Ammon's horn (tissue), 1 donor: ENCODE measurements at regions not wholly inside any gene's neighbourhood (a gene's known extent, or its start where the extent isn't known, plus 50 kb on each side); places are given as distances from the start of the nearest gene placed in this dataset.
"Not testable (repeated sequence)": the region's sequence is repeated elsewhere in the genome, so short reads cannot be mapped to it uniquely, and the experiment has no call there.

Source experiments
- DNase-seq: peaks from one replicate; pipeline ENCODE4 v3.0.0-alpha.2; 2016; ENCODE audit warnings: low spot score

DNA sequence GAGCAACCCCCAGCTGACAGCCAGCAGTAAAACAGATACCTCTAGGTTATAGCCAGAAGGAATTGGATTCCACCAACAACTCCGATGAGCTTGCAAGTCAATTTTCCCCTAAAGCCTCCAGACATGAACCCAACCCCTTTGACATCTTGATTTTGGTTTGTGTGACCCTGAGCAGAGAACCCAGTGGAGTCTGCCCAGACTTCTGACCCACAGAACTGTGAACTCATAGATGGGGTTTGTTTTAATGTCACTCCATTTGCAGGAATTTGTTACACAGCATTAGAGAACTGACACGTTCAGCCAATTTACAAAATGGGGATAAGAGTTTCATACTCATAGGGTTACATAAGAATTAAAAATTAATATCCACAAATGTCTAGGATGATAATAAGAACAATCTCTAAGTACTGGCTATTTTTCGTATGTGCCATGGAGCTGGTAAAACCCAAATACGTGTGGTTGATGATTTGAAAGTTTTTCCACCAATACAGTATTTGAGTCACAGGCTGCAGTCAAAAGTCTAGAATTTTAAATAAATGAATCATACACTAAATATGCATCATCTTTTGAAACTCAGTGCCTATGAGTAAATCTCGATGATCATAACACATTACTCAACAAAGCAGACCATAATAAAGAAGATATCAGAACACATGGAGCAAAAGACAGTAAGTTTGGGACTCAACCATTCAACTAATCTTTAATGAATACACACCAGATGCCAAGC, 380.0 kb downstream of the ANAPC1 start:
- not testable (repeated sequence) for DNase-seq

DNA sequence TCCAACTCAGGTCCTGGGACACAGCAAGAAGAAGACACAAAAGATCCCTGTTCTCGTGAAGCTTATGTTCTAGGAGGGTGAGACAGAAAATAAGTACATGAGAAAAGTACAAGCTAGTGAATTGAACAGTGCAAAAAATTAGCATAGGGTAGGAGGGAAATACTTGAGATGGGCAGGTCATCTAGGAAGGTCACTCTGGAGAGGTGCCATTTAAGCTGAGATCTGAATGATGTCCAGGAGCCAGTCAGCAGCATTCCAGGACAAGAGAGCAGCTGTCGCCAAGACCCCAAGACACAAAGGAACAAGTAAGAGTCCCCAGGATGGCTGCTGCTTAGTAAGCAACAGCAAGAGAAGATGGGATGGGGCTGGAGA, 379.4 kb downstream of the ANAPC1 start:
- not testable (repeated sequence) for DNase-seq

DNA sequence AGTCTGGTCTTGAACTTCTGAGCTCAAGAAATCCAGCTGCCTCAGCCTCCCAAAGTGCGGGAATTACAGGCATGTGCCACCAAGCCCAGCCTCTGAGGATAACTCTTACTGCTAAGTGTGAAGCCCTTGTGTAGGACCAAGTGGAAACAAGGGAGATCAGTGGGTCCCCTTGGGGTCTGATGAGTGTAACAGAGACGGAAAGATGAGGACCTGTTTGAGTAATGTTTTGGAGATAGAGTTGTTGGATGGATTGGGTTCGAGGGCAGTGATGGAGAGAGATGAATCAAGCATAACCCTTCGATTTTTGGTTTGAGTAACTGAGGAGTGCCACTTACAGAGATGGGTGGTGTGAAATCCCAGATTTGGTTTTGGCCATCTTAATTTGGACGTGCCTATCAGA, 378.7 kb downstream of the ANAPC1 start:
- DNase-seq = not testable (repeated sequence)

DNA sequence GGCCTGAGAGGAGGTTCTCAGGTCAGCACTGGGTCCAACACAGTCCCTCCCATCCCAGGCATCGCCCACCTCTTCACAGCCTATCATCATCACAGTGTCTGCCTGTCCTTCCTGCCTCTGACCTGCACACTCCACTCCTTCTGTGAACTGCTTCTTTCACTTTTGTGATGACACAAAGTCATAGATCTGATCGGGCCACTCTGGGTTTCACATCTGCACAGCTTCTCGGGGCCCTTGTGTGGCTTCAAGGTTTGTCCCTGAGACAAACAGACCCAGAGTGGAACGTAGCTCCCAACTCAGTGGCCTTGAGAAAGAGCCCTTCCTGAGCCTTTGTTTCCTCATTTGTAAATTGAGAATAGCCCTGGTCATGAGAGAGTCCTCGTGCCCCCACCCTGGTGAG, 377.1 kb downstream of the ANAPC1 start:
- DNase-seq = not testable (repeated sequence)

DNA sequence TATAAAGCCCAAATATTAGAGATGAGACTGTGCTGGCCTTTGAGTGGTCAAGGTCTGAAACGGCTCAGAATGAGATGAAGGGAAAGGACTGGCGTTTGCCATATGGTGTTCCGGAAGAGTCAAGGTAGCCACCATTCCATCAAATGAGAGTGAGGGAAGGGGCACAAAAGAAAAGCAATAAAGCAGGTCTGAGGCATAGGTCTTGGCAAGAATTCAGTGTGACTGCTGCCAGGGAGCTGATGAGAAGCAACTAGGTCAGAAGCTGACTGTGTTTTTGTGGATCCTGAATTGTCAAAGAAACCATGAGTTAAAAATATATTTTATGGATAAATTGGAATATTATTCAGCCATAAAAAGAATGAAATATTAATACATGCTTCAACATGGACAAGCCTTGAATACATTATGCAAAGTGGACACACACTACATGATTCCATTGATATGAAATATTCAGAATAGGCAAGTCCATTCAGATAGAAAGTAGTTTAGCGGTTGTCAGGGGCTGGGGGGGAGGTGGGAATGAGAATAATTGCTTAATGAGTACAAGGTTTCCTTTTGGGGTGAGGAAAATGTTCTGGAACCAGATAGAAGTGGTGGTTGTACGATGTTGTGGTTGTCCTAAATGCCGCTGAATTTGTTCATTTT, 374.6 kb downstream of the ANAPC1 start:
- not testable (repeated sequence) for DNase-seq

DNA sequence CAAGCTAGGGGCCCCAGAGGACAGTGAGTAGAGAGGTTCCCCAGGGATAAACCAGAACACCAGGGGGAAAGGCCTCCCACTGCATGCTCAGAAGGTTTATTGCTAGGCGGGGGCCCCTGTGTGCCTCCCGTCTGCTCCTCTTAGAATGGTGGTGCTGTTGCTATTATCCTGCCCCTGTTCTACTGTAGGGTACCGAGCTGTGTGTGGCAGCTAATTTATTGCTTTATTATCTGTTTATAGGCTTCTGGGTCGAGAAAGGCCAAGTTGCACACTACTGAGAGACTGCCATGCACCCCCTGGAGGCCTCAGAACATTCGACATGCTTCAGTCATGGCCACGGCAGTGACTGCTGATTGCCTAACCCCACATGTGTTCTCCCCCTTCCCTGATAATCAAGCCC, 373.6 kb downstream of the ANAPC1 start:
- DNase-seq = not testable (repeated sequence)

DNA sequence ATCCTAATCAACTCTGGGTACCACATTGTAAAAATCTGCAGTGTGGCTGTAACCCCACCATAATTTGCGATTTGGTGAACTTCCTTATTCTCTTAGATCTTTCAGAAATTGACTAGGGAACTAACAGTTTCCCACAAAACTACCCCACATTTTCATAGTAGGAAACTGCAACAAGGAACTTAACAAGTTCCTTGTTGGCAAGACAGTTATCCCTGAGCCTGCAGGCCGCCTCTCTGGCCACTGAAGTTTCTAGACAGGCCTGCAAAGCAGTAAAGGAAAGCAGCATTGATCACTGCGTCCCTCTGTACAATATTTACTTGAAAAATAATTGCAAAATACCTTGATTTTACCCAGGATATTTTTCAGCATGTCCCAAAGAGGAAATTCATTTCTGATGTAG, 372.9 kb downstream of the ANAPC1 start:
- not testable (repeated sequence) for DNase-seq

DNA sequence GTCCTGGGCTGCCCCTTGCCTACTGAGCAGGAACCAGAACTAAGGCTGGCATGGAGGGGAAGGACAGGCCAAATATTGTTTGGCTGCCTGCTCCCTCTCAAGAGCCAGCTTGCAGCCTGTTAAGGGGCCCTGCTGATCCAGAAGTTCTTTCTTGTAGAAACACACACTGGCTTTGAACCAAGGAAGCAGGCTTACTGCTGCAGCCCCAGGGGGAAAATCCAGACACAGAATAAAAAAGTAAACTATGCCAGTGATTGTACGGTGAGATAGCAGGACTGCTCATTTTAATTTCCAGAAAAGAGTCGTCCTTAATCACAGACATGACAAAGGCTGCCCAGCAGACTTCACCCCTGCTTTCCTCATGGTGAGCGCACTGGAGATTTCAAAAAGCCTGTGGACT, 371.6 kb downstream of the ANAPC1 start:
- DNase-seq = not testable (repeated sequence)

DNA sequence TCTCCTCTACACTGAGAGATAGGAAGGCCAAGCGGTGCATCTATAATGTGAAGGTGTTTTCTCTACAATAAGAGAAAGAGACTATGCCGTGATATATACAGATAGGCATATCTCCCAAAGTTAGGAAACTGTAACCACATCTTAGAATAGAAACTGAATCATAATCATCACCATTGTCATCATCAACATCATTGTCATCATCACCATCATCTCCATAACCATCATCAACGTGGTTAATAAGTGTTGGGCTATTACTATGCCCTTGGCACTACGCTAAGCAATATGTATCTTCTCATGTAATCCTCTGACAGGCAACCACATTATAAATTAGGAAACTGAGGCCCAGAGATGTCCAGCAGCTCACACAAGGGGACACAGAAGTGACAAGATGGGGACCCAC, 369.9 kb downstream of the ANAPC1 start:
- DNase-seq = not testable (repeated sequence)

DNA sequence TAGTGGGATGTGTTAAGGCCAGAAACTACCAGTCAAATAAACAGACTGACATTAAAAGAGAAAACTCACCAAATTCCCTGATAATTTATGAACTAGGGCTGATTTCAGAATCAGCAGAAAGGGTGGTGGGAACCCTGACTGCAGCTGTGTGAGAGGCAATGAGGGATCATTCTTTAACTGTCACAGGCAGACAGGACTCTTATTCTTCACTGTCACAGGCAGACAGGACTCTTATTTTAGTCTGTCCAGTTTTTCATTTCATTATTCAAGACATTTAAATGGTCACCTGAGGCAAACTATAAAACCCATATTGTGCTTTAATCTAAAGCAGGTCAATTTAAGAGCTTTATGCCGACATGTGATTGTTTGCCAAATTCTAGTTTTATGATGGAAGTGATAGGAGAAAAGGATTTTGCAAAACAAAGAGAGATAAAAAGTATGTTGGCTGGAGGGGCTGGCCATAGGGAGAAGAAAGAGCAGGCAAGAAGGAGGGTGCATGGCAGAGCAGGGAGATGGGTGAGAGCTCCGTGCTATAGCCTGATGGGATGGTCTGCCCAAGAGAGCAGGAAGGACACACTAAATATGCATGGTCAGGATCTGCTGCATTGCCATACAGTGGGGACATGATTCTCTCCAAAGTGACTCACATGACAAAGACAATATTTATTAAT, 366.8 kb downstream of the ANAPC1 start:
- not testable (repeated sequence) for DNase-seq

DNA sequence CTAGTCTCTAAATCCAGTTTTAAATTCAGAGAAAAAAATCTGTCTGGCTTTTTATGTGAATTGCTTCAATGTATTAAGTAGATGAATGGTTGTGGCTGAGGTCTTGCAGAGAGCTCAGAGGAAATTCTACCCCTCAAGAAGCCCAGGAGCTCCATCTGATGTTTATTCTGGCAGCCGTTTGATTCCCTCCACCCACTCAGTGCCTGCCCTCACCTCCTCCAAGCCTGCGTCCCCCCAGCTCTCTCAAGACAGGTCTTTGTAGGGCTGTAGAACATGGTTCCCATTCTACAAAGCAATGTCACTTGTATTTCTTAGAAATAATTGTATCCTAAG, 366.3 kb downstream of the ANAPC1 start:
- not testable (repeated sequence) for DNase-seq

DNA sequence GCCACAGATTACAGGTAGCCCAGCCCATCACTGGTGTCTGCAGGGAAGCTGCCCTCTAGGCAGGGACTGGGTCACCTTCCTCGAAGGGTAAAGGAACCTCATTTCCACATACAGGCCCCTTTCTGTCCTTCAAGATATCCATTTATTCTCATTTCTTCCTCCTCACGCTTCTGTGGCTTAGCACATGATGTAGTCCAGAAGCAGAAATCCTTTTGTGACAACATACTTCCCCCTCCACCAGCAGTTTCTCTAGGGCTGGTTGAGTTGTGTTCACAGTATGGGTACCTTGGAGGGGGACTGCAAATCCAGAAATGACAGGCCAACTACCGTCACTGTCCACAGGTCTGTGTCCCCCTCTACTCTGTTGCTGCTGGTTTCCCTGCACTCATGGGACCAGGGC, 364.9 kb downstream of the ANAPC1 start:
- DNase-seq = no peak

DNA sequence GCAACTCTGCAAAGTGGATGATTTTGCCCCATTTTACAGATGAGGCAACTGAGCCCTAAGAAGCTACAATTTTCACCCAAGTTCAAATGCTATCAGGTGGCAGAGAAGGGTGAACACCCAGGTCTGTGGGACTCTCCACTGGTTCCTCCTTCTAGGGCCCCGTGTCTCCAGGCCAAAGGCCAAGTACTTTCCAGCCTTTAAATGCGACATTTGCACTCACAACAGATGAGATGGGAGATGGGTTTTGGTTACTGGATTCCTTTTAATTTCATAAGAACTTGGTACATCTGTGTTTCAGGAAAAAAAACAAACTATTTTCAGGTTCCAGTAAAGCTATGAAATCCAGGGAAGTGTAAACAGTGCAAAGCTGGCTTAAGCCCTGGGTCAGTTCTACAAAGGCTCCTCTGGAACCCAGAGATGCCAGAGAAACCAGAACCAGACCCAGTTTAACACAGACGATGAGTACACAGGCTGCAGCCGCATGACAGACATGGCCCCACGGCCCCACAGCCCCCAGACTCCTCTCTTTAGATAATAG, 361.7 kb downstream of the ANAPC1 start:
- no peak for DNase-seq

DNA sequence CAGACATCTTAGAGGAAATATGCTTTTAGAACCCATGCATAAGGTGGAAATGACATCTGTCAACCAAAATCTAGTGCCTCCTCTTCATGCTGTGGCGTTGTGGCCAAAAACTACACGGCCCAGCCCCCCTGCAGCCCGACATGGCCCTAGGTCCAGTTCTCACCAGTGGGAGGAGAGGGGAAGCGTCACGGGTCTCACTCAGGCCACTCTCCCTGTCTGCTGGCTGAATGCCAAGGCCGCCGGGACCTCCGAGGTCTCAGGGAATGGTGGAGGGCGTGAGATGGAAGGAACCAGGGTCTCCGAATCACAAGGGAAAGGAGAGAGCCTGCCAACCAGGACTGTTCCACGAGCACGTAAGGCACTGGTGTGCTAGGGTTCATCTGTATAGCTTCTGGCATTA, 361.0 kb downstream of the ANAPC1 start:
- DNase-seq = no peak

DNA sequence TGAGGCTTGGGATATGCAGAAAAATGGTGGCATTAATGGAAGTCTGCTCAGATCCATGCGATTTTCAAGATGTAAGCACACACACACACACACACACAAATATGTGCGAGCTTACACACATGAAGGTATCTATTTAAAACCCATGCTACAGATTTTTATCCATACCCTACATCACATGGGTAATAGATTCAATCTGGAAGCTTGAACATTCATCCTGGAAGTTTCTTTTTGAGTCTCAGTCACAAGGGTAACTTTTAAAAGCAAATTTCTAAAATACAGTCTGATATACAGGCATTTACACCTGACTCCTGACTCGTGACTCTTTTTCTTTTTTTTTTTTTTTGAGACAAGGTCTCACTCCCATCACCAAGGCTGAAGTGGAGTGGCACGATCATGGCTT, 359.0 kb downstream of the ANAPC1 start:
- DNase-seq = not testable (repeated sequence)

DNA sequence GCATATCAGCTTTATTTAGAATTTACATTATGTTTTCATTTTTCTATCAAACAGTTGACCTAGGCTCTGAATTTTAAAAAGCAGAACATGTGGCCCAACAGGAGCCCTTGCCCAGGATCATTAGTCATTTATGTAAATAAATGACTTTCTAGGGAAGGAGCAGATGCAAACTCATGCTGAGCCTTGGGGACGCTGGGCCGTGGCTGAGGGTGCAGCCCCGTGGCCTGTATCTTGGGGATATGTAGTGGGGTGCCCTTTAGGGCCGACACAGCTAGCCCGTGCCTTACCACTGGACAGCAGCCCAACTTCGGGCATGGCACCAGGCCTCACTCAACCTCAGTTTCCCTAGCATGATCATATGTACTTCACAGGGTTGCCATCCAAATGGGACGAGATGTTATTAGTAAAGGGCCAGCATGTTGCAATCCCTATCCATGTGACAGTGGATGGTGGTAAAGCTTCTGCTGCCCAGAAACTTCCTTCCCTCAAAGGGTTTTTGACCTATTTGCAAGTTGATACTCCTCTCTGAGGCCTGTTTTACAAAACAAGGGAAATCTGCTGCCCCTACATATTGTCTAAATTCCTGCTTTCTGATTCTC, 357.9 kb downstream of the ANAPC1 start:
- DNase-seq = not testable (repeated sequence)

DNA sequence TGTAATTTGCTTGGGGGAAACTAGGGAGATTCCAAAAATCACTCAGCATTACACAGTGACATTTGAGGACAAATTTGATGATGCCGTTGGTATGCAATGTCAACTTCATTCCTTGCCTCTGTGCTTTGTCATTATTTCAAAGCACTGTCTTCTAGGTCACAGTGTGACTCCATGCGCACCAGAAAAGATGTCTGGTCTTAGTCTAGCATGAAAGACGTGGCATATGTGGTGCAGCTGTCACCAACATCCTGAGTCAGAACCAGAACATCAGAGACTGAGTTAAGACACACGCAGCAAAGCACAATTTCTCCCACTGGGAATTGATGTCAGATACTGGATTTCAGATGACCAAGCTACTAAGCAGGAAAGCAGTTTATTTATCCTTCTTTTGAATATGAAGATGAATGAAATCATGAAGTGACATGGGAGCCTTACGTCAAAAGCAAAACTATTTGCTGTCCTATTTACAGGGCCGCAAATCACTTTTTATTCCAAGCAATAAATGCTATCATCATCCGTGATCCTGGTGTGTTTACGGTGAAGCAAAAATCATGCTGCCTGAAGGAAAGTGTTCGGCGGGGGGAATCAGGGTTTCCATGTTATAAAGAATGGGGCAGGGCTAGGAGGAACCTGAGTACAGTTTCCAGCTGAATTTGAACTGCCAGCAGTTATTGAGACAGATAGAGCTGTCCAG, 356.1 kb downstream of the ANAPC1 start:
- not testable (repeated sequence) for DNase-seq

DNA sequence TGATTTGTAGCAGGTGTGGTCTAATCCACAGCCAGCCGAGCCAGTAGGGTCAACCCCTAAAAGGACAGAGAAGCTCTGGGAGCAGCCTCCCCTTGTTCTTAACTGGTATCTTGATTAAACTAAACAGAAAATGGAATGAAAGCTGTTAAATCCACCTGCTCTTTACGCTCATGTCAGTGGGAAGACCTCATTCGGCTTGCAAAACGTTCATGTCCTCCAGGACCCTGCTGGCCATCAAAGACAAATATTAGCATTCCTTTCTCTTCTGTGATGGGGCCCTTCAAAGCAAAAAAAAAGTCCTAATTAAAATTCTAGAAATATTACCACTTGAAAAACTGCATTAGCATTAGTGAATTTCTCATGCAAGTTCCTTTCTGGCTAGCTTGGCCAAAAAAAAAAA, 355.0 kb downstream of the ANAPC1 start:
- not testable (repeated sequence) for DNase-seq

DNA sequence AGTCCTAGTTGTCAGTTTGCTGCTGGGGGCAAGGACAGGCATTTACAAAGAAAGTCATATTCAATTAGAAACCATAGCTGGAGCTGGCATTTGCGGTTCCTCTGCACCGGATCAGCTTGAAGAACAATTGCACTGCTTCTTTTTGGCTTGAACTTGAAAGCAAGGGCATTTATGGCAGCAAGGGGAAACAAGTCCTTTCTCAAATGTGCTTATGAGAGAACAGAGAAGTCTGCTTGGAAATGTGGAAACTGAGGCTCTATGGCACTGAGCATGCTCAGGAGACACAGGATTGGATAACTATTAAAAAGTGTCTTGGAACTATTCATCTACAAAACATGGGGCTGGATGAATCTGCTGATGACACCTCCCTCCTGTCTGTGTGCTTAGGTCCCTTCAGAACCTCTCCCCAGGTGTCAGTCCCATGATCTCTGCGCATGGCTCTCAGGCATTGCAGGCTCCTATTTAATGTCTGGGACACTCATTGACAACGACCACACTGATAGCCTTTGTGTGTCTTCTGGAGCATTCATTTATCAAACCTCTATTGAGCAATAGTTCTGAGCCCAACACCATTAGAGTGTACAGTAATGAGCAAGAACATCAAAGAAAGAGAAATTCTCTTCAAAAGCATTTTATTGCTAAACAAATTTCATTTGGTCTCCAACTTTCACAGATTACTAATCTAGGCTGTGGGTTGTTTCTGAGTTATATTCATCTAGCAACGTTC, 353.6 kb downstream of the ANAPC1 start:
- not testable (repeated sequence) for DNase-seq

DNA sequence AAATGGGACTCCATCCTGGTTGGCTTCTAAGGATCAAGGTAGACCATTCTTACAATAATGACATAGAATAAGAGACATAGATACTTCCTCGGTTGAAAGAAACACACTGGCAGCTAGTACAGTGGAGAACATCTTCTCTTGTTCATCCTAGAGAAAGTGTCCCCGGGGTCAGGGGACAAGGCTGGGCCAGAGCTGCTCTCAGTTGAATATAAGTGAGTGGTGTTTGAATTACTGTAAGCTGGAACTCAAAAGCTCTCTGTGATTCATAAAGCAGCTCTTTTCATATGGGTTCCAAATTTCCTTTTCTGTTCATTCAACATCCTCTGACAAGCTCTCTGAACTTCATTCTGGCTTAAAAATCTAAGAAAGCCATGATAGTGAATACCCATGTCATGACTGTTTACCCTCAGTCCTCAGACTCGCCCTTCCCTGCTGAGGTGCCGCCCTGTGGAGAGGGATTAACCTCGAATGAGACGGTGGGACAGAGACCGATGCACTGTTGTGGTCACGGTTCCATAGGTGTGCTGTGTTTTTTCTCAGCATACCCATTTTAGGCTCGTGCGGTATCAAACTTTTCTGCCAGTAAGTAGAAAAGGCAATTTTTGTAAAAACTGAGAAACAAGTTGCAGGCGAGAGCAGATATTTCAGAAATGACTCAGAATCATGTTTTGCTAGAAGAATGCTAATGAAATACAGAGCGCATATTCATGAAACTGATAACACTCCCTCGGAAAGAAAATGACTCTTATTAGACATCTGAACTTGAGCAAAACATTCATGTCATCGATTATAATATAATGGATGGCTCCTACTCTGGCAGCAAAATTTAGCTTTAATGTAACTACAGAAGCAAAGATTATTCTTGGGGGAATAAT, 351.1 kb downstream of the ANAPC1 start:
- DNase-seq = not testable (repeated sequence)
